GM12878 (cell line): ENCODE measurements at regions not wholly inside any gene's neighbourhood (a gene's known extent, or its start where the extent isn't known, plus 50 kb on each side); places are given as distances from the start of the nearest gene placed in this dataset.

Source experiments
- ATAC-seq: fragments of 200-7000 bp; cut with Tn5 transposase; 3 replicates; pipeline ENCODE4 v1.9.1; 2020; ENCODE audit warnings: mild to moderate bottlenecking, moderate library complexity
- BruUV-seq: library from RNA; stranded (reverse); fragments of 400-500 nt; replicated peaks from 2 replicates; lab custom pipeline; 2021; lab: Mats Ljungman, UMichigan
- CTCF ChIA-PET: fragments of 300-600 bp; sonication (Branson Sonifier 250); formaldehyde crosslinking; extraction: SDS; loops from one replicate; lab custom pipeline; 2021; ENCODE audit warnings: inconsistent platforms; lab: Yijun Ruan, JAX
- POLR2A ChIA-PET: fragments of 350-600 bp; formaldehyde crosslinking; extraction: SDS; loops from one replicate; lab custom pipeline; 2021; ENCODE audit warnings: inconsistent platforms; lab: Charles Lee
- RAD21 ChIA-PET: fragments of 300-600 bp; sonication (Branson Sonifier 250); formaldehyde crosslinking; loops from one replicate; lab custom pipeline; 2023; ENCODE audit warnings: antibody characterized with exemption; ENCODE audit not compliant: unreplicated experiment; lab: Charles Lee
- SMC1A ChIA-PET: fragments of 300-600 bp; sonication (Branson Sonifier 250); formaldehyde crosslinking; loops from one replicate; lab custom pipeline; 2023; ENCODE audit not compliant: unreplicated experiment, uncharacterized antibody; lab: Charles Lee
- DNase-seq: peaks from one replicate; pipeline ENCODE4 v3.0.0-alpha.2; 2011; ENCODE audit warnings: low read depth, low spot score
- FAIRE-seq: peaks from 3 replicates; lab custom pipeline; 2011; peaks lifted over from hg19 to GRCh38; lab: Jason Lieb, UNC
- H2AFZ ChIP-seq: 2 replicates; pipeline ENCODE4 v1.6.0; 2011; ENCODE audit warnings: low read depth, low read length, control low read depth; ENCODE audit not compliant: control insufficient read depth
- H3K27ac ChIP-seq: 2 replicates; pipeline ENCODE4 v1.5.1; 2011; ENCODE audit warnings: control low read depth; ENCODE audit not compliant: control insufficient read depth, insufficient read depth
- H3K27me3 ChIP-seq, 2 experiments: replicated peaks in 1 of 2; 2 replicates each; pipeline versions ENCODE4 v1.6.0 to v1.6.1; 2011; ENCODE audit warnings: low read length in 1 of 2; ENCODE audit not compliant: control insufficient read depth in 2 of 2, insufficient read depth in 2 of 2
- H3K36me3 ChIP-seq, 2 experiments: 2 replicates each; pipeline ENCODE4 v1.5.1; 2011; ENCODE audit warnings: low read length in 1 of 2; ENCODE audit not compliant: control insufficient read depth in 2 of 2, insufficient read depth in 2 of 2
- H3K4me1 ChIP-seq: 2 replicates; pipeline ENCODE4 v1.6.1; 2011; ENCODE audit warnings: mild to moderate bottlenecking, low read length, moderate library complexity, mixed read lengths; ENCODE audit not compliant: control insufficient read depth, insufficient read depth
- H3K4me2 ChIP-seq: 2 replicates; pipeline ENCODE4 v1.6.0; 2011; ENCODE audit warnings: control low read depth; ENCODE audit not compliant: control insufficient read depth, insufficient read depth
- H3K4me3 ChIP-seq: fragments of 200-600 bp; sonication (generic); 2 replicates; pipeline ENCODE4 v1.5.1; 2016
- H3K79me2 ChIP-seq: 2 replicates; pipeline ENCODE4 v1.6.0; 2011; ENCODE audit warnings: low read length; ENCODE audit not compliant: control insufficient read depth, insufficient read depth
- H3K9ac ChIP-seq: 2 replicates; pipeline ENCODE4 v1.8.0; 2011; ENCODE audit warnings: low read length, control low read depth, mixed read lengths; ENCODE audit not compliant: control insufficient read depth, insufficient read depth
- H3K9me3 ChIP-seq: replicated peaks from 3 replicates; pipeline ENCODE4 v1.5.1; 2011; ENCODE audit warnings: mild to moderate bottlenecking, low read length; ENCODE audit not compliant: control insufficient read depth, insufficient read depth
- H4K20me1 ChIP-seq: 2 replicates; pipeline ENCODE4 v1.6.0; 2011; ENCODE audit not compliant: control insufficient read depth, insufficient read depth
- EP300 ChIP-seq, 2 experiments: fragments of 150-350 bp in 1 of 2; IDR thresholded peaks; 2 replicates each; pipeline ENCODE4 v1.6.1; 2011 to 2012; ENCODE audit warnings: low read depth in 2 of 2, low read length in 2 of 2, borderline replicate concordance in 1 of 2, improper control_type of control experiment in 1 of 2, inconsistent platforms in 1 of 2; ENCODE audit not compliant: control insufficient read depth in 1 of 2
- FOS ChIP-seq: IDR thresholded peaks from 3 replicates; pipeline ENCODE4 v1.6.1; 2011; ENCODE audit warnings: borderline replicate concordance; ENCODE audit not compliant: insufficient read length; ENCODE audit errors: extremely low read depth
- HDAC6 ChIP-seq: fragments of 200-600 bp; sonication (generic); IDR thresholded peaks from one replicate; pipeline ENCODE4 v1.8.0; 2017; ENCODE audit warnings: antibody characterized with exemption; ENCODE audit not compliant: unreplicated experiment
- MXI1 ChIP-seq: fragments of 150-350 bp; IDR thresholded peaks from 2 replicates; pipeline ENCODE4 v1.6.1; 2011; ENCODE audit warnings: low read depth, mild to moderate bottlenecking, inconsistent platforms, low read length, improper control_type of control experiment
- SMAD1 ChIP-seq: fragments of 450-650 bp; IDR thresholded peaks from 2 replicates; pipeline ENCODE4 v1.6.1; 2018; ENCODE audit warnings: mild to moderate bottlenecking, low read depth; ENCODE audit not compliant: partially characterized antibody
- TARDBP ChIP-seq: IDR thresholded peaks from 2 replicates; pipeline ENCODE4 v1.6.1; 2016; ENCODE audit warnings: borderline replicate concordance
- WGBS: methylation state at CpG from one replicate; pipeline ENCODE4 v1.1.6; 2016; ENCODE audit warnings: low lambda C conversion rate; ENCODE audit not compliant: insufficient replicate concordance, insufficient coverage; ENCODE audit errors: missing lambda C conversion rate; 5-methylcytosine and 5-hydroxymethylcytosine counted together
- in situ Hi-C: fragments of 300-500 bp; cut with MboI; formaldehyde crosslinking; loops from 9 replicates; pipeline ENCODE4 v1.14.3; 2018; ENCODE audit warnings: mixed read lengths
- intact Hi-C: fragments of 100-400 bp; cut with micrococcal nuclease; formaldehyde crosslinking; loops from one replicate; pipeline ENCODE4 v1.14.2; 2022; ENCODE audit not compliant: unreplicated experiment
- TF ChIP-seq, protein P1 (sequence below): IDR thresholded peaks from 2 replicates; pipeline ENCODE4 v1.6.1; 2012; ENCODE audit warnings: improper control_type of control experiment, low read depth, low read length; ENCODE audit not compliant: insufficient replicate concordance

DNA sequence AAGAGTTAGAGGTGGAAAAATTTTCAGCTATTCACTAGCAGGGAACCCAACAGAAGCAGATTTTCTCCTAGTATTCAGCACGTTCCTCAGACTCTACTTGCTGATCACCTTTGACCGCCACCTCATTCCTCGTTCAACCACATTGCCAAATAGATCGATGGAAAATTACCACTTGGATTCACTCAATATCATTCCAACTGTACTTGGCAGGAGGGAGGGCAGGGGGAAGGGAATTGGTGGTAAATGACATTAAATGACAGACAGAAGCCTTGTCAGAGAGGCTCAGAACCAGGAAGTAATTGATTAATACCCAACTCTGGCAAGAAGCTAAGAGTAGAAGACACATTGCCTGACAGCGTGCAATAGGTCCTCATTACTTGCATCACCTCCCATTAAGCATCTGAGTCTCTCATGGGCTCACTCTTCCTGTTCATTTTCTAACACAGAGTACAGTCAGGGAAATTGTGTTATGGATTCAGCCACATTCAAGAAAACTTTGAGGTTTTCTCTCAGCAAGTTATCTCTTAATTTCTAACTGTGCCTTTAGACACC lies 240.5 kb upstream of the FAT3 start:
- no peak for FAIRE-seq
- 17% methylated on average over 5 of the region's 5 CpGs for WGBS
- POLR2A ChIA-PET: no interaction called here

More for the DNA sequence above, 240.5 kb upstream of the FAT3 start:
- no peak overlapping the region for H3K4me3 ChIP-seq
- ChIA-PET RAD21 (no interaction called here), SMC1A (no interaction called here), CTCF (no interaction called here)
- H3K9me3 ChIP-seq: no peaks in the 10 kb centered on the region
- no peaks in the 10 kb centered on the region for H4K20me1 ChIP-seq
- ATAC-seq (no peak), DNase-seq (no peak)
- in situ Hi-C loops: no loop called here
- intact Hi-C loops: no loop called here
- H3K36me3 ChIP-seq: no peaks in the 10 kb centered on the region
- no peak overlapping the region for H3K4me2 ChIP-seq
- no peak overlapping the region for H3K9ac ChIP-seq
- H3K4me1 ChIP-seq: no peaks in the 10 kb centered on the region
- no peak overlapping the region for H2AFZ ChIP-seq
- H3K79me2 ChIP-seq: no peaks in the 10 kb centered on the region
- no TSS peak for BruUV-seq
- H3K27me3 ChIP-seq: no peaks in the 10 kb centered on the region; a peak in 1 of 4 replicates
- TF ChIP-seq FOS (no peak), SMAD1 (no peak), TARDBP (no peak), EP300 (IDR thresholded peaks at IDR 0.05; ENCODE audit: borderline replicate concordance in 1 of 2, control insufficient read depth in 1 of 2, low read depth in 2 of 2, low read length in 2 of 2) (no peak), HDAC6 (no peak), MXI1 (no peak)
- TF ChIP-seq, protein P1, sequence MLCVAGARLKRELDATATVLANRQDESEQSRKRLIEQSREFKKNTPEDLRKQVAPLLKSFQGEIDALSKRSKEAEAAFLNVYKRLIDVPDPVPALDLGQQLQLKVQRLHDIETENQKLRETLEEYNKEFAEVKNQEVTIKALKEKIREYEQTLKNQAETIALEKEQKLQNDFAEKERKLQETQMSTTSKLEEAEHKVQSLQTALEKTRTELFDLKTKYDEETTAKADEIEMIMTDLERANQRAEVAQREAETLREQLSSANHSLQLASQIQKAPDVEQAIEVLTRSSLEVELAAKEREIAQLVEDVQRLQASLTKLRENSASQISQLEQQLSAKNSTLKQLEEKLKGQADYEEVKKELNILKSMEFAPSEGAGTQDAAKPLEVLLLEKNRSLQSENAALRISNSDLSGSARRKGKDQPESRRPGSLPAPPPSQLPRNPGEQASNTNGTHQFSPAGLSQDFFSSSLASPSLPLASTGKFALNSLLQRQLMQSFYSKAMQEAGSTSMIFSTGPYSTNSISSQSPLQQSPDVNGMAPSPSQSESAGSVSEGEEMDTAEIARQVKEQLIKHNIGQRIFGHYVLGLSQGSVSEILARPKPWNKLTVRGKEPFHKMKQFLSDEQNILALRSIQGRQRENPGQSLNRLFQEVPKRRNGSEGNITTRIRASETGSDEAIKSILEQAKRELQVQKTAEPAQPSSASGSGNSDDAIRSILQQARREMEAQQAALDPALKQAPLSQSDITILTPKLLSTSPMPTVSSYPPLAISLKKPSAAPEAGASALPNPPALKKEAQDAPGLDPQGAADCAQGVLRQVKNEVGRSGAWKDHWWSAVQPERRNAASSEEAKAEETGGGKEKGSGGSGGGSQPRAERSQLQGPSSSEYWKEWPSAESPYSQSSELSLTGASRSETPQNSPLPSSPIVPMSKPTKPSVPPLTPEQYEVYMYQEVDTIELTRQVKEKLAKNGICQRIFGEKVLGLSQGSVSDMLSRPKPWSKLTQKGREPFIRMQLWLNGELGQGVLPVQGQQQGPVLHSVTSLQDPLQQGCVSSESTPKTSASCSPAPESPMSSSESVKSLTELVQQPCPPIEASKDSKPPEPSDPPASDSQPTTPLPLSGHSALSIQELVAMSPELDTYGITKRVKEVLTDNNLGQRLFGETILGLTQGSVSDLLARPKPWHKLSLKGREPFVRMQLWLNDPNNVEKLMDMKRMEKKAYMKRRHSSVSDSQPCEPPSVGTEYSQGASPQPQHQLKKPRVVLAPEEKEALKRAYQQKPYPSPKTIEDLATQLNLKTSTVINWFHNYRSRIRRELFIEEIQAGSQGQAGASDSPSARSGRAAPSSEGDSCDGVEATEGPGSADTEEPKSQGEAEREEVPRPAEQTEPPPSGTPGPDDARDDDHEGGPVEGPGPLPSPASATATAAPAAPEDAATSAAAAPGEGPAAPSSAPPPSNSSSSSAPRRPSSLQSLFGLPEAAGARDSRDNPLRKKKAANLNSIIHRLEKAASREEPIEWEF: no peak
- no peak overlapping the region for H3K27ac ChIP-seq
